ENCODE measurements at regions not wholly inside any gene's neighbourhood (a gene's known extent, or its start where the extent isn't known, plus 50 kb on each side); places are given as distances from the start of the nearest gene placed in this dataset.
A peak's percentile ranks its signal among the peaks of the same experiment; 100 is the strongest.

GRCh38 chr12:19646599-19646998 lies 207.3 kb downstream of the AEBP2 start:
- H3K4me3 ChIP-seq = no peak overlapping the region
- TF ChIP-seq, protein P1, sequence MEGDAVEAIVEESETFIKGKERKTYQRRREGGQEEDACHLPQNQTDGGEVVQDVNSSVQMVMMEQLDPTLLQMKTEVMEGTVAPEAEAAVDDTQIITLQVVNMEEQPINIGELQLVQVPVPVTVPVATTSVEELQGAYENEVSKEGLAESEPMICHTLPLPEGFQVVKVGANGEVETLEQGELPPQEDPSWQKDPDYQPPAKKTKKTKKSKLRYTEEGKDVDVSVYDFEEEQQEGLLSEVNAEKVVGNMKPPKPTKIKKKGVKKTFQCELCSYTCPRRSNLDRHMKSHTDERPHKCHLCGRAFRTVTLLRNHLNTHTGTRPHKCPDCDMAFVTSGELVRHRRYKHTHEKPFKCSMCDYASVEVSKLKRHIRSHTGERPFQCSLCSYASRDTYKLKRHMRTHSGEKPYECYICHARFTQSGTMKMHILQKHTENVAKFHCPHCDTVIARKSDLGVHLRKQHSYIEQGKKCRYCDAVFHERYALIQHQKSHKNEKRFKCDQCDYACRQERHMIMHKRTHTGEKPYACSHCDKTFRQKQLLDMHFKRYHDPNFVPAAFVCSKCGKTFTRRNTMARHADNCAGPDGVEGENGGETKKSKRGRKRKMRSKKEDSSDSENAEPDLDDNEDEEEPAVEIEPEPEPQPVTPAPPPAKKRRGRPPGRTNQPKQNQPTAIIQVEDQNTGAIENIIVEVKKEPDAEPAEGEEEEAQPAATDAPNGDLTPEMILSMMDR (IDR thresholded peaks at IDR 0.05; ENCODE audit: low read depth, low read length) = no peak
- no peaks in the 10 kb centered on the region for H3K36me3 ChIP-seq
- no peak for DNase-seq (ENCODE audit: low read depth in 1 of 2, low spot score in 1 of 2)
- H3K4me1 ChIP-seq (ENCODE audit: low read depth) = peaks cover 7% of the 10 kb centered on the region
- H3K27ac ChIP-seq = no peak overlapping the region
- H3K27me3 ChIP-seq = no peaks in the 10 kb centered on the region
- H3K9me3 ChIP-seq (ENCODE audit: low read depth) = no peaks in the 10 kb centered on the region

DNA sequence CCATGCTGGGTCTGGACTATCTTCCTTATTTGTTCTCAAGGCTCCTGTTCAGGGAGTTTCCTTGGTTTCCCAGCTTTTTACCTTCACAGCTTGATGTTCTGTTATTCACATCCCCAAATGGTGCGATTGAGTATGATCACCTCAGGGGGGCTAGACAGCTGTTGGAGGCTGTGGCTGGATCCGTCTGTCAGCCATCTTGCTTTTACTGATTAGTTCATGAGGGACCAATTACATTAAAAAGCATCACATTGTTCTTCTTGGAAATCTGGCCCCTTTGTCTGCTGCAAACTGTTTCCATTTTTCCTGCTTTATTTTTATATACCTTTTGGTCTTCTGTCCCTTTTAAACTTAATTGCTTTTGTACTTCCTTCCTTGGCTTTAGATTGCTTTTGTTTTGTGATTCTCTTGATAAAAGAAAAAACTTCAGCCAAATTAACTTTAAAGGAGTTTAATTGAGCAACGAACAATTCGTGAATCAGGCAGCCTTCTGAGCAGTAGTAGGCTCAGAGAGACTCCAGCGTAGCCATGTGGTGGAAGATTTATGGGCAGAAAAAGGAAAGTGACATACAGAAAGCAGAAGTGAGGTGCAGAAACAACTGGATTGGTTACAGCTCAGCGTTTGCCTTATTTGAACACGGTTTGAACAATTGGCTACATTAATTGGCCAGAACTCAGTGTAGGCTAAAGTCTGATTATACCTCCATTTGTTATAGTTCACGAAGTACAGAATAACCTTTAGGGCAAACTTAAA lies 208.7 kb downstream of the AEBP2 start:
- Histone ChIP-seq H3K27me3 (no peaks in the 10 kb centered on the region), H3K36me3 (no peaks in the 10 kb centered on the region), H3K4me1 (ENCODE audit: low read depth) (peaks cover 2% of the 10 kb centered on the region), H3K9me3 (ENCODE audit: low read depth) (no peaks in the 10 kb centered on the region), H3K4me3 (no peak overlapping the region), H3K27ac (no peak overlapping the region)
- TF ChIP-seq, protein P1 (IDR thresholded peaks at IDR 0.05; ENCODE audit: low read depth, low read length) = no peak
- no peak for DNase-seq (ENCODE audit: low read depth in 1 of 2, low spot score in 1 of 2)

DNA sequence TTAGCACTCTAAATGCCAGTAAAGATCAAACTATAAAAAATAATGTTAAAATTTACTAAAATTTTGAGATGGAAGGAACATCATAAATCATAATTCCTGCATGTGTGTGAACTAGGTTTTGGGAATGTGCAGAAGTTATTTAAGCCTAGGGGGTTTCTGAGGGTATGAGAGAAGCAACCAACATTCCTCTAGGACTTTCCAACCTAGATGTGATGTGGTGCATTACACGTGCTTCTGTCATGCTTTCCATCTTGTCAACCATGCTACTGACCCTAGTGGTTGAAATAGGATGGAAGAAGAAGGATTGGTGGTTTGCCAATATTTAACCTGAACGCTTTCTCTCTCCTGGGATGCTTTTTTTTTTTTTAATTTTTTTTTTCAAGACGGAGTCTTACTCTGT lies 209.3 kb downstream of the AEBP2 start:
- H3K4me1 ChIP-seq (ENCODE audit: low read depth) = peaks cover under 1% of the 10 kb centered on the region
- TF ChIP-seq, protein P1 (IDR thresholded peaks at IDR 0.05; ENCODE audit: low read depth, low read length) = no peak
- H3K4me3 ChIP-seq = no peak overlapping the region
- DNase-seq (ENCODE audit: low read depth in 1 of 2, low spot score in 1 of 2) = no peak
- H3K9me3 ChIP-seq (ENCODE audit: low read depth) = no peaks in the 10 kb centered on the region
- H3K27me3 ChIP-seq = no peaks in the 10 kb centered on the region
- H3K36me3 ChIP-seq = no peaks in the 10 kb centered on the region
- H3K27ac ChIP-seq = no peak overlapping the region

- Histone ChIP-seq H3K36me3 (no peaks in the 10 kb centered on the region), H3K27me3 (no peaks in the 10 kb centered on the region), H3K27ac (no peak overlapping the region), H3K9me3 (ENCODE audit: low read depth) (no peaks in the 10 kb centered on the region), H3K4me3 (no peak overlapping the region), H3K4me1 (ENCODE audit: low read depth) (no peaks in the 10 kb centered on the region)
- DNase-seq (ENCODE audit: low read depth in 1 of 2, low spot score in 1 of 2) = no peak
- TF ChIP-seq, protein P1 (IDR thresholded peaks at IDR 0.05; ENCODE audit: low read depth, low read length) = no peak
These were observed 213.1 kb downstream of the AEBP2 start for GRCh38 chr12:19652386-19652785.

DNA sequence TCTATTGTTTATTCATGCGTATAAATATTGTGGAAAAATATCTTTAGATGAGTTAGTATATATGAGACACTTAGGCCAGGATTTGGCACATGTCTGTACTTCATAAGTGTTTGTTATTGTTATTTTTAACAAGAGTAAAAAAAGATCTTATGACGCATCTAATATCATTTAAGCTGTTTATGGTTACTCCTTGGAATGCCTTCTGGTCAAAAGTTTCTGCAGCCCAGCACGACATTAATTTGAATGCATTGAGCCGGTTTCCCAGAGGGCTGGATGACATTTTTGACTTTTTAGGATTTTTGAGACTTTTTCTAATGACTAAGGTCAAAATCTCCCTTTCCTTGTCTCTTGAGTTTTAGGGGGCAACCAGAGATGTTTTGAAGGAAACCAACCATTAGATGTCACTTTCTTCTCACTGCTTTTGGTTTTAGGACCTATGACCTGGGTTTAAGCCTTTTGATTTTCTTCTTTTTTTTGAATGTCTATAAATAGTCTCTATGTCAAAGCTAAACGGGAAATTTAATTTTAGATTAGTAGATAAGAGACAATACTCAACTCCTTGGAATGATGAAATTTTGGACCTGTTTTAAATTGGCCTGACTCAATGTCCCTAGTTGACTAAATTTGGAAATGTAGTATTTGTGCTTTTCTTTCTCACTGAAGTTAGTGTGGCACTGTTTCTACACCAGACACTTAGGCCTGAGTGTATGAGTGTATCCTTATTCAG lies 215.5 kb downstream of the AEBP2 start:
- Histone ChIP-seq H3K27ac (no peak overlapping the region), H3K27me3 (no peaks in the 10 kb centered on the region), H3K36me3 (no peaks in the 10 kb centered on the region), H3K9me3 (ENCODE audit: low read depth) (no peaks in the 10 kb centered on the region), H3K4me1 (ENCODE audit: low read depth) (no peaks in the 10 kb centered on the region), H3K4me3 (no peak overlapping the region)
- TF ChIP-seq, protein P1 (IDR thresholded peaks at IDR 0.05; ENCODE audit: low read depth, low read length) = peak; percentile 5
- peak in 1 of 2 donors; percentile 19 for DNase-seq (ENCODE audit: low read depth in 1 of 2, low spot score in 1 of 2)

Measured in cardiac muscle cell (in vitro differentiated cells and primary cell).